PFSK-1 (cell line): ENCODE measurements at regions not wholly inside any gene's neighbourhood (a gene's known extent, or its start where the extent isn't known, plus 50 kb on each side); places are given as distances from the start of the nearest gene placed in this dataset.

ENCODE experiments used
- FOXP2 ChIP-seq: optimal IDR thresholded peaks from 2 replicates; pipeline ENCODE3; 2011; ENCODE audit warnings: borderline replicate concordance, control low read depth, inconsistent platforms; ENCODE audit not compliant: insufficient read depth; ENCODE audit errors: extremely low read length, extremely low read depth
- POLR2AphosphoS5 ChIP-seq: IDR thresholded peaks from 2 replicates; pipeline ENCODE4 v1.6.1; 2012; ENCODE audit warnings: low read depth, mild to moderate bottlenecking, control low read depth, low read length, moderate library complexity
- REST ChIP-seq, 2 experiments: IDR thresholded peaks; 2 replicates each; pipeline versions ENCODE4 v1.6.1 to v1.8.0; 2011 to 2012; ENCODE audit warnings: low read depth in 2 of 2, low read length in 2 of 2, control low read depth in 1 of 2, inconsistent platforms in 1 of 2, mild to moderate bottlenecking in 1 of 2, moderate library complexity in 1 of 2; ENCODE audit not compliant: insufficient read depth in 1 of 2
- SIN3A ChIP-seq: IDR thresholded peaks from 2 replicates; pipeline ENCODE4 v1.6.1; 2012; ENCODE audit warnings: mild to moderate bottlenecking, low read length, moderate library complexity, borderline replicate concordance; ENCODE audit not compliant: insufficient read depth
- TAF1 ChIP-seq: IDR thresholded peaks from 2 replicates; pipeline ENCODE4 v1.6.1; 2012; ENCODE audit warnings: low read length, control low read depth, borderline replicate concordance; ENCODE audit not compliant: insufficient read depth

DNA sequence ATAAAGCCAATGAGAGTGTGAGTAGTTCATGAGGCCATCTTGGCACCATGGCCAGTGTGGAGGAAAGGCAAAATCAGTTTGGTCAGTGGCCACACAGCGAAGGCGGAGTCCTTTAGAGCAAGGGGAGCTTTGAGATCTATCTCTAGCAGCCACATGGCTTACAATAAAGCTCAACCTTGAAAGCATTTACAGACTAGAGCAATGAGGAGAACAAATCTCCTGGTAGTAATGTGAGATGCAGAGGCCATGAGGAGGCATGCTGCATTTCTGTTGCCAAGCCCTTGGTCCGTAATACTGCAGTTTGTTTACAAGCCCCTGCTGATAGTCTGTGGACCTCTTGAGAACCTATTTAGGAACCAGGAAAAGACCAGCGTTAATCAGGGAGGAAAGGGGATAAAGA is 381.5 kb upstream of the C2CD4B start:
- no peak for TF ChIP-seq TAF1

DNA sequence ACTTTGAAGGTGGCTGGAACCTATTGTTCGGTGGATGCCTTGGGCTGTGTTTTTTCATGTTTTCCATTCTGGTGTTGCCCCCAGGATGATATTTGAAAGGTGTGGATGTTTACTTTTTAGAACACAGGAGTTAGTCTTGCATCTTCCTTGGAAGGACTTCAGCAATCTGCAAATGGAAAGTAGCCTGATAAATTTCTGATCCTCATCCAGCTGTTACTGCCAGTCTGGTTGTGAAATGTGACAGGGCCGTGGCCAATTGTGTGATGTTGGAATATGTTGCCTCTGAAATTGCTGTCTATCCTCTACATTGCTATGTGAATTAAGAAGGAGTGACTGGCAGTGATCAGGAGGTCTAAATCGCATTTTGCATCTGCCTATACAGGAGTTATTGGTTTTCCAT is 382.5 kb upstream of the C2CD4B start:
- TF ChIP-seq TAF1 = no peak
- no peak for TF ChIP-seq REST (IDR thresholded peaks at IDR 0.05; ENCODE audit: insufficient read depth in 1 of 2, low read depth in 2 of 2, low read length in 2 of 2)
- no peak for TF ChIP-seq SIN3A
- TF ChIP-seq POLR2AphosphoS5 = no peak
- TF ChIP-seq FOXP2 = no peak

GRCh38 chr15:62549345-62549970 is 384.4 kb upstream of the C2CD4B start:
- no peak for TF ChIP-seq TAF1
- no peak for TF ChIP-seq POLR2AphosphoS5
- no peak for TF ChIP-seq FOXP2
- TF ChIP-seq REST (IDR thresholded peaks at IDR 0.05; ENCODE audit: insufficient read depth in 1 of 2, low read depth in 2 of 2, low read length in 2 of 2) = no peak
- TF ChIP-seq SIN3A = no peak

DNA sequence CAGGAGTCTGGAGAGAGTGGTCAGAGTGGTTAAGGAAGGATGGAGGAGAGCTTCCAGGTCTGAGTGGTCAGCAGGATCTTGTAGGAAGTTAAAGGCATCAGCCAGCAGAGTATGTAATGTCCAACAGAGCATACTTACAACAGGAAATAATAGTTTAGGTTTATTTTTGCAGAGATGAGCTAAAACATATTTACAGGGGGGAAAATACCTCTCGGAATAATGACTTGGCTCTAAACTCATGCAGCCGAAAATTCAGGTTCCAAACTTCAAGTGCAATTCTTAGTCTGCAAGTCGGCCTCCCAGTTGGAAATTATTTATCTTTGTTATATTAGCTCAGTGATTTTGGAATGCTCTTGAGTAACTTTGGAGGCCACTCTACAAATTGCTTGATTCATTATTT is 385.0 kb upstream of the C2CD4B start:
- no peak for TF ChIP-seq REST (IDR thresholded peaks at IDR 0.05; ENCODE audit: insufficient read depth in 1 of 2, low read depth in 2 of 2, low read length in 2 of 2)
- no peak for TF ChIP-seq SIN3A
- TF ChIP-seq TAF1 = no peak
- no peak for TF ChIP-seq POLR2AphosphoS5
- no peak for TF ChIP-seq FOXP2

GRCh38 chr15:62552444-62552843 is 387.4 kb upstream of the C2CD4B start:
- TF ChIP-seq FOXP2 (no peak), POLR2AphosphoS5 (no peak), REST (IDR thresholded peaks at IDR 0.05; ENCODE audit: insufficient read depth in 1 of 2, low read depth in 2 of 2, low read length in 2 of 2) (no peak), TAF1 (no peak), SIN3A (no peak)
